ENCODE measurements at regions not wholly inside any gene's neighbourhood (a gene's known extent, or its start where the extent isn't known, plus 50 kb on each side); places are given as distances from the start of the nearest gene placed in this dataset.

- FAIRE-seq = no peak
Observed at GRCh38 chr2:239470151-239470900, 69.5 kb upstream of the HDAC4 start.

GRCh38 chr2:239469106-239469960 lies 68.5 kb upstream of the HDAC4 start:
- TF ChIP-seq EZH2 (IDR thresholded peaks at IDR 0.05; ENCODE audit: low read length) (no peak), CTCF (optimal IDR thresholded peaks at IDR 0.05 in 1 of 3, IDR thresholded peaks at IDR 0.05 in 1 of 3, conservative IDR thresholded peaks at IDR 0.05 in 1 of 3; ENCODE audit: extremely low read depth in 1 of 3, insufficient read depth in 2 of 3, low read length in 3 of 3) (no peak)
- H3K79me2 ChIP-seq (ENCODE audit: control insufficient read depth, insufficient read depth, low read length) = no peaks in the 10 kb centered on the region
- H3K27me3 ChIP-seq (ENCODE audit: control insufficient read depth, extremely low read depth, insufficient read depth, low read length) = peaks cover 3% of the 10 kb centered on the region
- DNase-seq (ENCODE audit: low read depth, low spot score) = no peak
- dilution Hi-C loops (cut with MboI; ENCODE audit: extremely low pct_ligation_motif_present, low sequenced_read_pairs) = no loop called here
- H3K4me3 ChIP-seq (ENCODE audit: control insufficient read depth in 2 of 3, extremely low read depth in 1 of 3, insufficient read depth in 2 of 3, low read depth in 1 of 3, low read length in 3 of 3) = no peak overlapping the region
- no peak for FAIRE-seq
- no peaks in the 10 kb centered on the region for H4K20me1 ChIP-seq (ENCODE audit: control insufficient read depth, extremely low read depth, insufficient read depth, low read length)
- no peaks in the 10 kb centered on the region for H3K36me3 ChIP-seq (ENCODE audit: control insufficient read depth in 2 of 2, extremely low read depth in 1 of 2, insufficient read depth in 2 of 2, low read length in 2 of 2)
- no peak overlapping the region for H3K27ac ChIP-seq (ENCODE audit: control insufficient read depth, insufficient read depth, low read length)
- H3K4me1 ChIP-seq (ENCODE audit: control insufficient read depth, extremely low read depth, insufficient read depth, low read length) = peaks cover 15% of the 10 kb centered on the region
- no peaks in the 10 kb centered on the region for H3K9me3 ChIP-seq (ENCODE audit: control insufficient read depth, low read depth, low read length)
- H3K9me1 ChIP-seq (ENCODE audit: control insufficient read depth, extremely low read depth, insufficient read depth, low read length) = peaks cover 3% of the 10 kb centered on the region
- H2AFZ ChIP-seq (ENCODE audit: control insufficient read depth, low read length) = no peak overlapping the region
- no peak overlapping the region for H3K4me2 ChIP-seq (ENCODE audit: control insufficient read depth, extremely low read depth, insufficient read depth, low read depth, low read length)
- H3K9ac ChIP-seq (ENCODE audit: control insufficient read depth, extremely low read depth, insufficient read depth, low read length) = no peak overlapping the region

More at GRCh38 chr2:239470151-239470900, 69.5 kb upstream of the HDAC4 start:
- H3K9ac ChIP-seq (ENCODE audit: control insufficient read depth, extremely low read depth, insufficient read depth, low read length) = no peak overlapping the region
- DNase-seq (ENCODE audit: low read depth, low spot score) = no peak
- dilution Hi-C loops (cut with MboI; ENCODE audit: extremely low pct_ligation_motif_present, low sequenced_read_pairs) = no loop called here
- H3K4me1 ChIP-seq (ENCODE audit: control insufficient read depth, extremely low read depth, insufficient read depth, low read length) = peaks cover 8% of the 10 kb centered on the region
- no peak overlapping the region for H3K4me3 ChIP-seq (ENCODE audit: control insufficient read depth in 2 of 3, extremely low read depth in 1 of 3, insufficient read depth in 2 of 3, low read depth in 1 of 3, low read length in 3 of 3)
- no peaks in the 10 kb centered on the region for H4K20me1 ChIP-seq (ENCODE audit: control insufficient read depth, extremely low read depth, insufficient read depth, low read length)
- no peak for TF ChIP-seq CTCF (optimal IDR thresholded peaks at IDR 0.05 in 1 of 3, IDR thresholded peaks at IDR 0.05 in 1 of 3, conservative IDR thresholded peaks at IDR 0.05 in 1 of 3; ENCODE audit: extremely low read depth in 1 of 3, insufficient read depth in 2 of 3, low read length in 3 of 3)
- no peak for TF ChIP-seq EZH2 (IDR thresholded peaks at IDR 0.05; ENCODE audit: low read length)
- peaks cover 3% of the 10 kb centered on the region for H3K9me1 ChIP-seq (ENCODE audit: control insufficient read depth, extremely low read depth, insufficient read depth, low read length)
- no peaks in the 10 kb centered on the region for H3K79me2 ChIP-seq (ENCODE audit: control insufficient read depth, insufficient read depth, low read length)
- no peak overlapping the region for H3K4me2 ChIP-seq (ENCODE audit: control insufficient read depth, extremely low read depth, insufficient read depth, low read depth, low read length)
- H3K27me3 ChIP-seq (ENCODE audit: control insufficient read depth, extremely low read depth, insufficient read depth, low read length) = peaks cover 3% of the 10 kb centered on the region
- H3K27ac ChIP-seq (ENCODE audit: control insufficient read depth, insufficient read depth, low read length) = no peak overlapping the region
- no peaks in the 10 kb centered on the region for H3K36me3 ChIP-seq (ENCODE audit: control insufficient read depth in 2 of 2, extremely low read depth in 1 of 2, insufficient read depth in 2 of 2, low read length in 2 of 2)
- H3K9me3 ChIP-seq (ENCODE audit: control insufficient read depth, low read depth, low read length) = no peaks in the 10 kb centered on the region
- no peak overlapping the region for H2AFZ ChIP-seq (ENCODE audit: control insufficient read depth, low read length)

Measured in keratinocyte (primary cell).